WERI-Rb-1 (cell line): ENCODE measurements at regions not wholly inside any gene's neighbourhood (a gene's known extent, or its start where the extent isn't known, plus 50 kb on each side); places are given as distances from the start of the nearest gene placed in this dataset.
A peak's percentile ranks its signal among the peaks of the same experiment; 100 is the strongest.

Experiments used
- DNase-seq: peaks from one replicate; pipeline ENCODE4 v3.0.0-alpha.2; 2020
- H3K27ac ChIP-seq: fragments of 250-450 bp; sonication (Bioruptor Pico); 2 replicates; pipeline ENCODE4 v1.5.1; 2020; ENCODE audit warnings: mild to moderate bottlenecking, moderate library complexity
- H3K27me3 ChIP-seq: fragments of 250-450 bp; sonication (Bioruptor Pico); 2 replicates; pipeline ENCODE4 v1.5.1; 2021; ENCODE audit warnings: mild to moderate bottlenecking, low read depth, moderate library complexity; ENCODE audit not compliant: insufficient read depth, severe bottlenecking
- H3K36me3 ChIP-seq: fragments of 250-450 bp; sonication (Bioruptor Pico); 2 replicates; pipeline ENCODE4 v1.5.1; 2020; ENCODE audit warnings: mild to moderate bottlenecking, moderate library complexity
- H3K4me3 ChIP-seq: 2 replicates; pipeline ENCODE4 v1.5.1; 2011; ENCODE audit warnings: low read depth, mild to moderate bottlenecking, control low read depth, low read length
- H3K9me3 ChIP-seq: fragments of 250-450 bp; sonication (Bioruptor Pico); 2 replicates; pipeline ENCODE4 v1.5.1; 2021; ENCODE audit warnings: mild to moderate bottlenecking, moderate library complexity; ENCODE audit not compliant: severe bottlenecking
- TF ChIP-seq, protein P1 (sequence below): IDR thresholded peaks from 2 replicates; pipeline ENCODE4 v1.5.1; 2011; ENCODE audit warnings: low read depth, mild to moderate bottlenecking, control low read depth, inconsistent platforms, low read length

DNA sequence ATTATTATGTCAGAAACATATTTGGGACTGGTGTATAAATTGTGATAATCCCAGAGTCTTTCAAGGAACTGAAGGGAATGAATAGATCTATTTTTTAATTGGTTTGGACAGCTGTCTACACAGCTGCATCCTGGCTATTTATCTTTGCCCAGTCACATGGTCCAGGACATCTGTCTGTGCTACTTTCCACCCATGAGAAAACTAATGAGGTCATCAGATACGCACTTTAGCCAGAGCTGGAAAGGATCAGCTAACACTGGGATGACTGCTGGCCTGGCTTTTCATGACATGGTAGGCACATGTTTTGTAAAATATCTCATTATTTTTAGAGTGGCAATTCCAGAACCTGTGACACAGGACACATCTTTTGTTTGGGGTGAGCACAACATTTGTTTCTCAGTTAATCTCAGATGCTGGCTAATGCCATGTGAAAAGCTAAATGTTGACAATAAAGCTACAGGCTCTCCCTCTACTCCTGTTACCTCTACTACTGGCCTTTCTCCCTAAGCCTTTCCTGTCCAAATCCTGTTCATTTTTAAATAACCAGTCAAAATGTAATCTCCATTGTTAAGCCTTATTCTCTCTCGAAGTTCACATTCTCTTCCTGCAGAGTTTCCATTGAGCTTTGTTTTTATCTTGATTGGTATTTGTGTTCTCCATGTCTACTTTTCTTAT lies 500.7 kb downstream of the RIT2 start:
- TF ChIP-seq, protein P1, sequence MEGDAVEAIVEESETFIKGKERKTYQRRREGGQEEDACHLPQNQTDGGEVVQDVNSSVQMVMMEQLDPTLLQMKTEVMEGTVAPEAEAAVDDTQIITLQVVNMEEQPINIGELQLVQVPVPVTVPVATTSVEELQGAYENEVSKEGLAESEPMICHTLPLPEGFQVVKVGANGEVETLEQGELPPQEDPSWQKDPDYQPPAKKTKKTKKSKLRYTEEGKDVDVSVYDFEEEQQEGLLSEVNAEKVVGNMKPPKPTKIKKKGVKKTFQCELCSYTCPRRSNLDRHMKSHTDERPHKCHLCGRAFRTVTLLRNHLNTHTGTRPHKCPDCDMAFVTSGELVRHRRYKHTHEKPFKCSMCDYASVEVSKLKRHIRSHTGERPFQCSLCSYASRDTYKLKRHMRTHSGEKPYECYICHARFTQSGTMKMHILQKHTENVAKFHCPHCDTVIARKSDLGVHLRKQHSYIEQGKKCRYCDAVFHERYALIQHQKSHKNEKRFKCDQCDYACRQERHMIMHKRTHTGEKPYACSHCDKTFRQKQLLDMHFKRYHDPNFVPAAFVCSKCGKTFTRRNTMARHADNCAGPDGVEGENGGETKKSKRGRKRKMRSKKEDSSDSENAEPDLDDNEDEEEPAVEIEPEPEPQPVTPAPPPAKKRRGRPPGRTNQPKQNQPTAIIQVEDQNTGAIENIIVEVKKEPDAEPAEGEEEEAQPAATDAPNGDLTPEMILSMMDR = no peak
- Histone ChIP-seq H3K27ac (no peak overlapping the region), H3K27me3 (no peaks in the 10 kb centered on the region), H3K9me3 (no peaks in the 10 kb centered on the region), H3K36me3 (no peaks in the 10 kb centered on the region), H3K4me3 (no peak overlapping the region)
- peak; percentile 14 for DNase-seq

DNA sequence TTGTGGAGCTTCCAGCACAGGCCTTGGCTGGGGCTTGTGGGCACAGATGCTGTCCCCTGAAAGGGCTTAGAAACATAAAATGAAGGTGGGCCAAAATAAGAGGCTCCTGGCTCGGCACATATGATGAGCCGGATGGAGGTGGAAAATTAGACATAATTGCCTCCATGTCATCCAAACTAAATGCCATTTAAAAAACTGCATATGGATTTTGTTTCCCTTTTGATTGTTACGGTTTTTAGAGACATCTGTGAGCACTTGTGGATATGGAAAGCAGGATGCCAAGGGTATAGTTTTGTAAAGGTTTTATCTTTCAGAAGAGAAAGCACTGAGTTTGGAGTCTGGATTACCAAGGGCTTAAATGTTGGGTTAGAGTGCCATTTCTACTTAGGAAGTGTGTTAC lies 498.3 kb downstream of the RIT2 start:
- Histone ChIP-seq H3K27me3 (no peaks in the 10 kb centered on the region), H3K36me3 (no peaks in the 10 kb centered on the region), H3K27ac (no peak overlapping the region), H3K9me3 (no peaks in the 10 kb centered on the region), H3K4me3 (no peak overlapping the region)
- TF ChIP-seq, protein P1 = no peak
- DNase-seq = no peak

DNA sequence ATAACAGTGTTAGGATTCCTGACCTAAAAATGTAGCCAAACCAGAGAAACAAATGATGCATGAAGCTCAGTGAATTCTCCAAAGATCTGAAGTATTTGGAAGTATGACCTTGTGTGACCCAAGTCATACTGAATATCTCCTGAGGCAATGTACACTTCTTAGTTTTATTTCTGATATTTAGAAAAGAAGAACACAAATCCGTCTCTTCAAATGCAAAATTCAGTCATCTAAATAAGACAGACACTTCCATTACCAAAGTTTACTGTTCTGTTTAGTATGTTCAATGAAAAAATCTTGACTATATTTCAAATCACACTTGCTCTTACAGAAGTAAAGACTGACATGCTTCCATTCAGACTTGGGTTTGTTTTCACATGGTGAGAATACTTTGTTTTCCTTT lies 495.7 kb downstream of the RIT2 start:
- DNase-seq = no peak
- H3K36me3 ChIP-seq = no peaks in the 10 kb centered on the region
- no peaks in the 10 kb centered on the region for H3K9me3 ChIP-seq
- TF ChIP-seq, protein P1 = no peak
- H3K27me3 ChIP-seq = no peaks in the 10 kb centered on the region
- H3K27ac ChIP-seq = no peak overlapping the region
- no peak overlapping the region for H3K4me3 ChIP-seq

DNA sequence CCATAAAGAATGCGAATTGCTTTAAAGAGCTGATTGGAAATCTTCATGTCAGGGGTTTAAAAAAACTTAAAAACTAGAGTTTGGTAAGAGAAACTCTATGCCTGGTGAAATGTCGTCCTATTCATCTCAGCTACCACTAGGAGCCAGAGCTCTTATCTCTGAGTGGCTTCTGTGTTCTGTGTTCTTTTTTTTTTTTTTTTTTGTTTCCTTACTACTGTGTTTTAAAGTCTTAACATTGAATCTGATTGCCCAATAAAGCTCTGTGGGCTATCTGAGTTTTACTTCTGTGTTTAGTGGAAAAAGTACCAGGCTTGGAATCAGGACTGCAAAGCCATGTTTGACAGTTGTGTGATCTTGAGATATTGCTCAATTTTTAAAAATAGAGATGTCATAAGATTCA lies 494.8 kb downstream of the RIT2 start:
- H3K9me3 ChIP-seq = no peaks in the 10 kb centered on the region
- H3K36me3 ChIP-seq = no peaks in the 10 kb centered on the region
- no peak for DNase-seq
- no peak overlapping the region for H3K27ac ChIP-seq
- no peaks in the 10 kb centered on the region for H3K27me3 ChIP-seq
- no peak overlapping the region for H3K4me3 ChIP-seq
- TF ChIP-seq, protein P1 = no peak

DNA sequence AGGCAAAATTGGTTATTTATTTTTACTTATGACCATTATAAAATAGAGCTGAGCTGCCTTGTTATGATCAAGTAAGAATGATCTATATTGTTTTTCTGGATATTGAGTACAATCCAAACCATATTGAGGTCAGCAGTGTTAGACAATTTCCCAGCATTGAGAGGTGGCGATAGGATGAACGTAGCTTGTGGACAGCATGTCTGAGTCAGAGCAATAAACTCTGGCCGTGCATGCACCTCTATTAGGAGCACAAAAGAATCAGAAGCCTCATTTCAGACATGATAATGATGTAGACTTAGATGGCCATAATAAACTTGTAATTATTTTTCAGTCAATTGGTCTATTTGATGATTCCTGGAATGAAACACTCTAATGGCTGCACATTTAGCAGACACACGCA lies 491.6 kb downstream of the RIT2 start:
- Histone ChIP-seq H3K9me3 (no peaks in the 10 kb centered on the region), H3K36me3 (no peaks in the 10 kb centered on the region), H3K27me3 (no peaks in the 10 kb centered on the region), H3K27ac (no peak overlapping the region), H3K4me3 (no peak overlapping the region)
- DNase-seq = no peak
- TF ChIP-seq, protein P1 = no peak

DNA sequence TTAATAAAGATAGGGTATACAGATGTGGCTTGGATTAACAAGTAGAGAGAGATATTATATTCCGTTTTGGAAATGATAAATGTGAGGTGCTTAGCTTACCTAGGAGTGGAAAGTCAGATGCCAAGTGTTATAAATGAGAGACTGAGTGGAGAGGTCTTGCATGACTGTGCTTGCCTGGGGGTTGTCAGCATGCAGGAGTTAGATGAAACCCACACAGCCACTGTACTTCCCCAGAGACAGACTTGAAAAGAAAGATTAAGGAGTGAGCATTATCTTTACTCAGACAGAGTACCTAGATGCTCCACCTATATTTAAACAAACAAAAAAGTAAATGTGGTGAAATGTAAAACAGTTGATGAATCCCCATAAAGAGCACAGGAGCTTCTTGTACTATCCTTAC lies 482.7 kb downstream of the RIT2 start:
- Histone ChIP-seq H3K4me3 (no peak overlapping the region), H3K27ac (no peak overlapping the region), H3K36me3 (no peaks in the 10 kb centered on the region), H3K9me3 (no peaks in the 10 kb centered on the region), H3K27me3 (no peaks in the 10 kb centered on the region)
- DNase-seq = no peak
- TF ChIP-seq, protein P1 = no peak
